ENCODE measurements at regions not wholly inside any gene's neighbourhood (a gene's known extent, or its start where the extent isn't known, plus 50 kb on each side); places are given as distances from the start of the nearest gene placed in this dataset.

DNA sequence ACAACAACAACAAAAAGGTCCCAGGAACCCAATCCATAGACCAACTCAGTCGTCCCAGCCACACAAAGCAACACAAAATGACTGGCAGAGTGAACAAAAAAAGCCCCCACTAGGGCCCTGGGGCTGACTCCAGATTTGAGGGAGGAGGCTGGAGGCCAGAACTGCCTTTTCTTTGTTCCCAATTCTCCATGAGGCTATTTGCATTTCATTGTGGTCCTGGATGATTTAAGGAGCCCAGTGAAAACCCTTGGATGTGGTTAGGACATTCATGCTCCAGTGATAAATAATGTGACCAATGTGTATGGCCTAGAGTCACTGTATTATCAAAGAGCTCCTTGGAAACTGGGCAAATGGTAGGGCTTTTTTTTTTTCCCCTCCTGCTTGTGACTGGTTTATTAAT is 192.9 kb downstream of the NUAK1 start:
- H3K4me3 ChIP-seq (ENCODE audit: low read depth, low read length): no peak overlapping the region
- TF ChIP-seq, protein P1, sequence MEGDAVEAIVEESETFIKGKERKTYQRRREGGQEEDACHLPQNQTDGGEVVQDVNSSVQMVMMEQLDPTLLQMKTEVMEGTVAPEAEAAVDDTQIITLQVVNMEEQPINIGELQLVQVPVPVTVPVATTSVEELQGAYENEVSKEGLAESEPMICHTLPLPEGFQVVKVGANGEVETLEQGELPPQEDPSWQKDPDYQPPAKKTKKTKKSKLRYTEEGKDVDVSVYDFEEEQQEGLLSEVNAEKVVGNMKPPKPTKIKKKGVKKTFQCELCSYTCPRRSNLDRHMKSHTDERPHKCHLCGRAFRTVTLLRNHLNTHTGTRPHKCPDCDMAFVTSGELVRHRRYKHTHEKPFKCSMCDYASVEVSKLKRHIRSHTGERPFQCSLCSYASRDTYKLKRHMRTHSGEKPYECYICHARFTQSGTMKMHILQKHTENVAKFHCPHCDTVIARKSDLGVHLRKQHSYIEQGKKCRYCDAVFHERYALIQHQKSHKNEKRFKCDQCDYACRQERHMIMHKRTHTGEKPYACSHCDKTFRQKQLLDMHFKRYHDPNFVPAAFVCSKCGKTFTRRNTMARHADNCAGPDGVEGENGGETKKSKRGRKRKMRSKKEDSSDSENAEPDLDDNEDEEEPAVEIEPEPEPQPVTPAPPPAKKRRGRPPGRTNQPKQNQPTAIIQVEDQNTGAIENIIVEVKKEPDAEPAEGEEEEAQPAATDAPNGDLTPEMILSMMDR (IDR thresholded peaks at IDR 0.05; ENCODE audit: borderline replicate concordance, insufficient read depth, low read depth, low read length): no peak

DNA sequence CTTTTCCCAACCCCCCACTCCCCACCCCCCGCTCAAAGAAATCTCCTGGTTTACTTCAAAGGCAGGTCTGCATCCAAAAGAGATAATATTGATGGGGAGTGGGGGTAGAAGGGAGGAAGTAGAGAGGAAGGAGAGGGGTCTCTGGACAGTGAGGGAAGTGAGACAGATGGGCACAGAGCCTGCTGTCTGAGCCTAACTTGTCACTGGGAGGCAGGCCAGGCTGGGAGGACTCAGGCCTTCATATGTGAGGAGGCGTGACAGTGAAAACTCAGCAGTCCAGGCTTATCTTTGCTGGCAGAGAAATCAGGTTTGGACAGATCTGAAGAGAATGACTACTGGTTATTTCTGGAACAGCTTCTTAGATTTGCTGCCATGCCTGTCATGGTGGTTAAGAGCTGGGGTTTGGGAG is 192.3 kb downstream of the NUAK1 start:
- TF ChIP-seq, protein P1 (IDR thresholded peaks at IDR 0.05; ENCODE audit: borderline replicate concordance, insufficient read depth, low read depth, low read length): no peak
- H3K4me3 ChIP-seq (ENCODE audit: low read depth, low read length): no peak overlapping the region

GRCh38 chr12:105947906-105948305 is 190.8 kb downstream of the NUAK1 start:
- TF ChIP-seq, protein P1 (IDR thresholded peaks at IDR 0.05; ENCODE audit: borderline replicate concordance, insufficient read depth, low read depth, low read length): no peak
- no peak overlapping the region for H3K4me3 ChIP-seq (ENCODE audit: low read depth, low read length)

DNA sequence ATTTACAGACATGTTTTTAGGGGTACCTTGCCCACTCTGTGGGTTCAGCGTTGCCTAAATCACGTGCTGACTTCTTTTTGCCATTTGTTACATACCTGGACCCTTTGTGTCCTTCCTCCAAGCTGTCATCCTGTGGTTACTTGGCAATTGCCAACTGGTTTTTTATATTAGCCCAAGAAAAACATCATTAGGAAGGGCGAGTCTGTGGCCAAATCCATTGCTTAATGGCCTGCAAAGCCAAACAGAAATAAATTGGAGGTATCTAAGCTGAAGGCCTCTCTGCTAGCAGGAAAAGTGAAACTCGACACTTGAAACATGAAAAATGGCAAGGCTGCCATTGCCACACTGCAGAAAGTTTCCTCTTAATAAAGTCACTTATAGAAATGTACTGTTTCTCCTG is 190.4 kb downstream of the NUAK1 start:
- TF ChIP-seq, protein P1 (IDR thresholded peaks at IDR 0.05; ENCODE audit: borderline replicate concordance, insufficient read depth, low read depth, low read length): no peak
- no peak overlapping the region for H3K4me3 ChIP-seq (ENCODE audit: low read depth, low read length)

- TF ChIP-seq, protein P1 (IDR thresholded peaks at IDR 0.05; ENCODE audit: borderline replicate concordance, insufficient read depth, low read depth, low read length): no peak
- no peak overlapping the region for H3K4me3 ChIP-seq (ENCODE audit: low read depth, low read length)
Measured at GRCh38 chr12:105949391-105949790, 189.4 kb downstream of the NUAK1 start.

- H3K4me3 ChIP-seq (ENCODE audit: low read depth, low read length): no peak overlapping the region
- TF ChIP-seq, protein P1 (IDR thresholded peaks at IDR 0.05; ENCODE audit: borderline replicate concordance, insufficient read depth, low read depth, low read length): no peak
Measured at GRCh38 chr12:105951732-105952131, 187.0 kb downstream of the NUAK1 start.

DNA sequence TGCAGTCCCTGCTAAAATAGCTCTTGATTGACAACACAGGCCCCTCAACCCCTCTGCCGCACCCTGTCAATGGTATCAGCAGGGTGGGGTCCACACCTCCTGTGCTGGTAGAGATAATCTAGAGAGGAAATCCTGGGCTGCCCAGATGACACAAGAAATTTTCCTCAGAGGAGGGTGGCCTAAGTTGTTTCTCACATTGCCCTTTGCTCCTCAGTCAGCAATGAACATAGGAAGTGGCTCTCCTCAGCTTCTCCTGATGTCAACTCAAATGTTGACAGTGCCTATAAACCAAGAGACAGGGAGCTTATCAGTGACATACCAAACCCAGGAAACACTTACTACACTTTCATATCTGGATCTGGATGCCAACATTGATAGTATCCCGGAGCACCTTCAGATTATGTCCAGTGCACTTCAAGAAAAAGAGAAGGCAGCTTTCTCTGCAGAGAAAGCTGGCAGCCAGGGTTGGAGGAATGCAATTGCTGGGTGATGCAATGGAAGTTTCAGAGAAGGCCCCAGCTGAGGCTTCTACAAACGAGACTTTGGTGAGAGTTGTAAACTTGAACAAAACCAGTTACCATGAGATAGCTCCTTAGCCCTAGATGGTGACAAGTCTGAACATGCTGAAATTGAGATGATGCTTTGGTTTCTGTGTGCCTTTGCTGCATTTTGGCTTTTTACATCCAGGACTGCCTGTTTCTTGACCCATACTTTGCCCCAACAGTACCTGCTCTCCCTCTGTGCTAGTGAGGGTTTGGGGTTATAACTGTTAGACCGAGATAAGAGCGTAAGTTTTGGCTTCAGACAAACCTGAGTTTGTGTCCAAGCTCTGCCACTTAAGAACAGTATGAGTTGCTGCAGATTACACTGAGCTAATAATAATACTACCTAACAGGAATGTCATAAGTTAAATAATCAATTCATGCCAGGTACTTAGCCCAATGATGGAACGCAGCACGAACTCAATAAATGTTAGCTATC is 183.5 kb downstream of the NUAK1 start:
- H3K4me3 ChIP-seq (ENCODE audit: low read depth, low read length): no peak overlapping the region
- TF ChIP-seq, protein P1 (IDR thresholded peaks at IDR 0.05; ENCODE audit: borderline replicate concordance, insufficient read depth, low read depth, low read length): no peak
